ENCODE measurements at regions not wholly inside any gene's neighbourhood (a gene's known extent, or its start where the extent isn't known, plus 50 kb on each side); places are given as distances from the start of the nearest gene placed in this dataset.
A peak's percentile ranks its signal among the peaks of the same experiment; 100 is the strongest.

DNA sequence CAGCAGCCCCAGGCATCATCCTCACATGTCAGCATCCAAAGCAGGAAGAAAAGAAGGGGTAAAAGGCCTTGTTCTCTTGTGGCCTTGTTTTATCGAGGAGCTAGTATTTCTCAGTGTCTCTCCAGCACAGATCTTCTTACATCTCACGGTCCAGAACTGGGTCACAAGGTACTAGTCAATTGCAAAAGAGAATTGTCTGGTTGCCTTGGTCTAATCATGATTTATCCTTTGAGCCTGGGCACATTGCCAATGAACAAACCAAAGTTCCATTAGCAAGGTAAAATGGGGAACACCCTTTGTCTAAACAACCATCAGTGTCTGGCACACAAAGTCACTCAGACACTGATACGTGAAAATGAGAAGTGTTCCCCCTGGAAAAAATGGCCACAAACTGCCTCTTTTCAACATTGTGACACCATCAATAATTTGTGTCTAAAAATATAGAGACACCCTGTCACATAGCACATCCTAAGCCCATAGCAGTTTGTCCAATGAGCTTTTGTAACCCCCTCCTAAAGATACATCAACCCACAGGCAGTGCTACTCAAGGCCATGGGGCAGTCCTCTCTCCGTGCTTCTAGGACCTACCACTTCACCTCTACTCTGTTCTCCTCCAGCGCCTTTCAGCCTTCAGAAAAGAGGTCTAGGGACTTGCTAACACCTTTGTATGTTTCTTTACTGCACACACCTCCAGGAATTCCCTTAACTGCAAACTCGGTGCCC is 534.4 kb downstream of the MID1IP1 start:
- Histone ChIP-seq H3K9me3 (no peaks in the 10 kb centered on the region), H3K36me3 (no peaks in the 10 kb centered on the region), H3K4me3 (no peak overlapping the region), H3K27me3 (no peaks in the 10 kb centered on the region), H3K27ac (no peak overlapping the region), H3K4me1 (ENCODE audit: insufficient read depth) (peaks cover 4% of the 10 kb centered on the region)
- TF ChIP-seq, protein P1, sequence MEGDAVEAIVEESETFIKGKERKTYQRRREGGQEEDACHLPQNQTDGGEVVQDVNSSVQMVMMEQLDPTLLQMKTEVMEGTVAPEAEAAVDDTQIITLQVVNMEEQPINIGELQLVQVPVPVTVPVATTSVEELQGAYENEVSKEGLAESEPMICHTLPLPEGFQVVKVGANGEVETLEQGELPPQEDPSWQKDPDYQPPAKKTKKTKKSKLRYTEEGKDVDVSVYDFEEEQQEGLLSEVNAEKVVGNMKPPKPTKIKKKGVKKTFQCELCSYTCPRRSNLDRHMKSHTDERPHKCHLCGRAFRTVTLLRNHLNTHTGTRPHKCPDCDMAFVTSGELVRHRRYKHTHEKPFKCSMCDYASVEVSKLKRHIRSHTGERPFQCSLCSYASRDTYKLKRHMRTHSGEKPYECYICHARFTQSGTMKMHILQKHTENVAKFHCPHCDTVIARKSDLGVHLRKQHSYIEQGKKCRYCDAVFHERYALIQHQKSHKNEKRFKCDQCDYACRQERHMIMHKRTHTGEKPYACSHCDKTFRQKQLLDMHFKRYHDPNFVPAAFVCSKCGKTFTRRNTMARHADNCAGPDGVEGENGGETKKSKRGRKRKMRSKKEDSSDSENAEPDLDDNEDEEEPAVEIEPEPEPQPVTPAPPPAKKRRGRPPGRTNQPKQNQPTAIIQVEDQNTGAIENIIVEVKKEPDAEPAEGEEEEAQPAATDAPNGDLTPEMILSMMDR (IDR thresholded peaks at IDR 0.05), result no peak
- TF ChIP-seq POLR2A (IDR thresholded peaks at IDR 0.05) (no peak), EP300 (IDR thresholded peaks at IDR 0.05) (no peak)
- 68 to 77% (median 68%) methylated on average over 6 of the region's 6 CpGs for WGBS, 3 donors
- intact Hi-C loops (cut with DNase I), result no loop called here
- DNase-seq, result no peak

DNA sequence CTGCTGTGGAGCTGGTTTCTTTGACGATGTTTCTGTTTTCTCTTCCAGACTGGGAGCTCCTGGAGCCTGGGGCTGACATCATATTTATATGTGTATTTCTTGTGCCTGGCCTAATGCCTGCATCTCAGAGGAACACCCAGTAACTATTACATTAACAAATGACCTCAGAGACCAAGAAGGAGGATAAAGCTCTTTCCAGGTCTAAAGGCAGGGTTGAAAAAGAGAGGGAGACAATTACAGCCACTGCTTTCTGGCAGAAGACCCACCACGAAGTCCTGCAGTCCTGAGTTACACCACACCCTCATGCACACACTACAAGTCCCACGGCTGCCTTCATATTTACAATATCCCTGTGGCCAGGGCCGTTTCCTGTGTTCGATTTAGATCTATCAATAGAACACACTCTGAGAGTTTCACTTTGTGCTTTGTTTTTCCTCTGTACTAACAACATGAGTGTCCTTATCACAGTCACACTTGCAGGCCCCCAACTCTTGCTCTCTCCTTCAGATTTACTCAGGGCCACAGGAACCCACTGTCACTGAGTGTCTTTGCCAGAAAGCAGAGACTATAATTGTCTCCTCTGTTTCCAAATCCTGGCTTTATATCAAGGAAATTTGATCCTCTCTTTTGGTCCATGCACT is 535.5 kb downstream of the MID1IP1 start:
- Histone ChIP-seq H3K27me3 (no peaks in the 10 kb centered on the region), H3K4me3 (no peak overlapping the region), H3K4me1 (ENCODE audit: insufficient read depth) (peaks cover 4% of the 10 kb centered on the region), H3K27ac (peak overlapping the region in 1 of 2 donors; percentile 5), H3K9me3 (no peaks in the 10 kb centered on the region), H3K36me3 (no peaks in the 10 kb centered on the region)
- DNase-seq, result peak; percentile 29 to 56 (median 39)
- intact Hi-C loops (cut with DNase I), result no loop called here
- WGBS, 3 donors, result 18 to 28% (median 21%) methylated on average over 5 of the region's 5 CpGs
- no peak for TF ChIP-seq EP300 (IDR thresholded peaks at IDR 0.05)
- TF ChIP-seq, protein P1 (IDR thresholded peaks at IDR 0.05), result no peak
- no peak for TF ChIP-seq POLR2A (IDR thresholded peaks at IDR 0.05)

GRCh38 chrX:39337451-39337850 is 536.2 kb downstream of the MID1IP1 start:
- H3K36me3 ChIP-seq, result no peaks in the 10 kb centered on the region
- intact Hi-C loops (cut with DNase I), result no loop called here
- H3K4me1 ChIP-seq (ENCODE audit: insufficient read depth), result peaks cover 4% of the 10 kb centered on the region
- H3K27ac ChIP-seq, result peak overlapping the region in 1 of 2 donors; percentile 5
- H3K4me3 ChIP-seq, result no peak overlapping the region
- no peaks in the 10 kb centered on the region for H3K27me3 ChIP-seq
- TF ChIP-seq EP300 (IDR thresholded peaks at IDR 0.05) (no peak), POLR2A (IDR thresholded peaks at IDR 0.05) (no peak)
- TF ChIP-seq, protein P1 (IDR thresholded peaks at IDR 0.05), result no peak
- DNase-seq, result peak in 3 of 5 donors; percentile 14 to 30 (median 22)
- H3K9me3 ChIP-seq, result no peaks in the 10 kb centered on the region
- 47 to 58% (median 52%) methylated on average over 5 of the region's 5 CpGs for WGBS, 3 donors

GRCh38 chrX:39338583-39338982 is 537.3 kb downstream of the MID1IP1 start:
- H3K4me3 ChIP-seq, result no peak overlapping the region
- peaks cover 4% of the 10 kb centered on the region for H3K4me1 ChIP-seq (ENCODE audit: insufficient read depth)
- H3K36me3 ChIP-seq, result no peaks in the 10 kb centered on the region
- H3K9me3 ChIP-seq, result no peaks in the 10 kb centered on the region
- intact Hi-C loops (cut with DNase I), result no loop called here
- TF ChIP-seq POLR2A (IDR thresholded peaks at IDR 0.05), result no peak
- no peak for TF ChIP-seq EP300 (IDR thresholded peaks at IDR 0.05)
- H3K27ac ChIP-seq, result no peak overlapping the region
- no peak for DNase-seq
- WGBS, 3 donors, result 67 to 82% (median 77%) methylated on average over 2 of the region's 2 CpGs
- H3K27me3 ChIP-seq, result no peaks in the 10 kb centered on the region

Data from ovary (tissue), 7 donors.